SK-N-MC (cell line): ENCODE measurements at regions not wholly inside any gene's neighbourhood (a gene's known extent, or its start where the extent isn't known, plus 50 kb on each side); places are given as distances from the start of the nearest gene placed in this dataset.
"Not testable (repeated sequence)": the region's sequence is repeated elsewhere in the genome, so short reads cannot be mapped to it uniquely, and the experiment has no call there.

Experiments used
- DNase-seq: peaks from one replicate; pipeline ENCODE4 v3.0.0-alpha.2; 2011; ENCODE audit warnings: low read depth, low spot score
- H3K27ac ChIP-seq: fragments of 200-600 bp; sonication (generic); 2 replicates; pipeline ENCODE4 v1.5.1; 2016; ENCODE audit warnings: mixed run types
- H3K36me3 ChIP-seq: fragments of 200-600 bp; sonication (generic); 2 replicates; pipeline ENCODE4 v1.6.1; 2017; ENCODE audit warnings: antibody characterized with exemption, low read length, mixed read lengths; ENCODE audit not compliant: insufficient read depth
- H3K4me3 ChIP-seq: fragments of 200-600 bp; sonication (generic); 2 replicates; pipeline ENCODE4 v1.5.1; 2016
- H3K9ac ChIP-seq: fragments of 200-600 bp; sonication (generic); 2 replicates; pipeline ENCODE4 v1.8.0; 2017; ENCODE audit warnings: mixed run types, mixed read lengths; ENCODE audit not compliant: insufficient read length
- H3K9me3 ChIP-seq: fragments of 200-600 bp; sonication (generic); 2 replicates; pipeline ENCODE4 v1.6.1; 2017; ENCODE audit warnings: low read depth, mild to moderate bottlenecking, antibody characterized with exemption, low read length, moderate library complexity, mixed read lengths
- EZH2 ChIP-seq: fragments of 200-600 bp; sonication (generic); IDR thresholded peaks from one replicate; pipeline ENCODE4 v1.6.1; 2017; ENCODE audit warnings: antibody characterized with exemption
- FOXP2 ChIP-seq: optimal IDR thresholded peaks from 2 replicates; pipeline ENCODE3; 2011; ENCODE audit warnings: mild to moderate bottlenecking, moderate library complexity; ENCODE audit not compliant: insufficient read depth; ENCODE audit errors: extremely low read length, control extremely low read depth
- POLR2AphosphoS5 ChIP-seq: IDR thresholded peaks from 2 replicates; pipeline ENCODE4 v1.6.1; 2012; ENCODE audit warnings: mild to moderate bottlenecking, low read depth, low read length, borderline replicate concordance

DNA sequence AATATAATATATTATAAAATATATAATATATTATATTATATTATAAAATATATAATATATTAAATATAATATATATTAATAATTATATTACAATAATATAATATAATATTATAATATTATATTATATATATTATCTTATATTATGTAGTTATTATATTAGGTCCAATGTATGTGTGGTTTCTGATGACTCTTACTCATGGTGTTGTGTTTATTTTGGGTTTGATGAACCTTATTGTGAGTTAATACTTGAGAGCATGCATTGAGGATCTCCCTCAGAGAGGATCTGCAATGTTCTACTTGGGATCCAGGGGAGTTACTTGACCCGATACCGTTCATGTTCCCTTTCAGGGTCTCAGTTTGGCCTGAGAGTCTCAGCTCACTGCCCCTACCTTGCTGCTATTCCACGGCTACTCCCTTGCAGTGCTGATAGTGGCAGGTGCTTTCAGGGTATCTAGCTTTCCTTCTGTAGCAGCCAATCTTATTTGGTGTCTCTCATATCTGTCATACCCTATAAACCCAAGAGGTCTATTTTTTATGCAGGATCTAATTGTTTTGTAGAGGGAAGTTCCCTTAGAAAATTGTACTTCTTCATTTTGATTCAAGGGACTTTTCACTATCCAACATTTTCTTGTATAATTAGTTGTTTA lies 89.1 kb upstream of the ZDHHC17 start:
- Histone ChIP-seq H3K9ac (no peak overlapping the region), H3K9me3 (no peaks in the 10 kb centered on the region), H3K4me3 (no peak overlapping the region), H3K27ac (no peak overlapping the region), H3K36me3 (no peaks in the 10 kb centered on the region)
- no peak for DNase-seq
- no peak for TF ChIP-seq EZH2
- no peak for TF ChIP-seq POLR2AphosphoS5
- no peak for TF ChIP-seq FOXP2

DNA sequence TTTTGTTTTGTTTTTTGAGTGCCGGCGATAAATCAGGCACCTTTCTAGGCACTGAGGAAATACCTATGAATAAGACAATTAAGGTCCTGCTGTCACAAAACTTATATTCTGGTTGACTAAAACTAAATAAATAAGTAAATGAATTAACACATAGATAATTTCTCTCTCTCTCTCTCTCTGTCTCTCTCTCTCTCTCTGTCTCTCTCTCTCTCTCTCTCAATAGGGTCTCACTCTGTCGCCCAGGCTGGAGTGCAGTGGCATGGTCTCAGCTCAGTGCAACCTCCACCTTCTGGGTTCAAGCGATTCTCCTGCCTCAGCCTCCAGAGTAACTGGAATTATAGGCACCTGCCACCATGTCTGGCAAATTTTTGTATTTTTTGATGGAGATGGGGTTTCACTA lies 87.7 kb upstream of the ZDHHC17 start:
- not testable (repeated sequence) for H3K9me3 ChIP-seq, H3K36me3 ChIP-seq, H3K9ac ChIP-seq, DNase-seq, H3K27ac ChIP-seq, H3K4me3 ChIP-seq

DNA sequence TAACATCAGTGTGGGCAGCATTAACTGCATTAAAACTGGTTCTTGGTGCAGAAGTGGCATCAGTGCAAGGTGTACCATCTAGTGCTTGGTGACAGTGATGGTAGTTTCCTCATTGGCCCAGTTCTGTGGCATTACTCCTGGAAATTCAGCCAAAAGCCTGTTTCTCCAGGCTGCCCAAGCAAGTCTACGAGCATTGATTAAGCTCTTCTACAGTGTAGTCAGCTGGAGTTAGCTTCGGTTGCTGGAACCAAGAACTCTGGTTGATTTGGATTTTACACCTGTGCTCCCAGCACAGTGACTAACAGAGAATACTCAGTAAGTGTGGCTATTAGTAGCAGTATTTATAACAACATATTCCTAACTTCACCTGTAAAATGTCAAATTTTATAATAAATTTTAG lies 84.9 kb upstream of the ZDHHC17 start:
- no peaks in the 10 kb centered on the region for H3K9me3 ChIP-seq
- H3K4me3 ChIP-seq, result no peak overlapping the region
- no peak overlapping the region for H3K9ac ChIP-seq
- H3K27ac ChIP-seq, result no peak overlapping the region
- no peak for DNase-seq
- no peaks in the 10 kb centered on the region for H3K36me3 ChIP-seq
- no peak for TF ChIP-seq POLR2AphosphoS5
- no peak for TF ChIP-seq FOXP2
- TF ChIP-seq EZH2, result no peak

DNA sequence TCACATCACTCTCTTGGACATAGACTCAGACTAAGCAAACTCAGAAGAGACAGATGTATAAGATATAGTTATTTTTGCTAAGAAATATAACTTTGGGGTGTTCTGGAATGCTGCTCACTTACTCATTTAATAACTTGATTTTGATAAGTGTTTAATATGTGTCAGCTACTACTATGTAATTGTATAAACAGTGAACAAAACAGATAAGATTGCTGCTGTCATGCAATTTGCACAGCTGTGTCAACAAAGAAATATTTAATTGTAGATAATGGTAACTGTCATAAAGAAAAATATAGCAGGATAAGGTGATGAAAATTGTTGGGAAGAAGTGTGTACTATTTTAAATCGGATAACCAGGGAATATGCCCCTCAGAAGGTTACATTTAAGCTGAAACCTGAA lies 84.1 kb upstream of the ZDHHC17 start:
- Histone ChIP-seq H3K9ac (no peak overlapping the region), H3K4me3 (no peak overlapping the region), H3K27ac (no peak overlapping the region), H3K9me3 (no peaks in the 10 kb centered on the region), H3K36me3 (no peaks in the 10 kb centered on the region)
- TF ChIP-seq FOXP2 (no peak), POLR2AphosphoS5 (no peak), EZH2 (no peak)
- DNase-seq, result no peak

DNA sequence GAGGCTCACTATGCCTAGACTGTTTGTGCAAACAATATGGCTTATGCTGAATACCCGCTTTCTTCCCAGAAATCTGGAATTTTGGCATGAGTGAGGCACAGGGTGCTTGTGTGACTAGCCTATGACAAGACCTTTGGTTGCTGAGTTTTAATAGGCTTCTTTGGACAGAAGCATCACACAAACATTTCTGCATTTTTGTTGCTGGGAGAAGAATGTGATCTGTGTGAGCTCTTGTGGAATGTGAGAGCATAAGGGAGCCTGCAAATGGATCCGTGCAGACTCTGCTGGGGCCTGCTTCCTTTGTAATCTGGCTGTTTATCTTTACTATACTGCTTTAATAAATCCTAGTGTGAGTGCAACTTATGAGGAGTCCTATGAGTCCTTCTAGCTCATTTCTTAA lies 83.0 kb upstream of the ZDHHC17 start:
- Histone ChIP-seq H3K9me3 (no peaks in the 10 kb centered on the region), H3K4me3 (no peak overlapping the region), H3K36me3 (no peaks in the 10 kb centered on the region), H3K27ac (no peak overlapping the region), H3K9ac (no peak overlapping the region)
- TF ChIP-seq EZH2, result no peak
- no peak for TF ChIP-seq FOXP2
- no peak for TF ChIP-seq POLR2AphosphoS5
- no peak for DNase-seq

DNA sequence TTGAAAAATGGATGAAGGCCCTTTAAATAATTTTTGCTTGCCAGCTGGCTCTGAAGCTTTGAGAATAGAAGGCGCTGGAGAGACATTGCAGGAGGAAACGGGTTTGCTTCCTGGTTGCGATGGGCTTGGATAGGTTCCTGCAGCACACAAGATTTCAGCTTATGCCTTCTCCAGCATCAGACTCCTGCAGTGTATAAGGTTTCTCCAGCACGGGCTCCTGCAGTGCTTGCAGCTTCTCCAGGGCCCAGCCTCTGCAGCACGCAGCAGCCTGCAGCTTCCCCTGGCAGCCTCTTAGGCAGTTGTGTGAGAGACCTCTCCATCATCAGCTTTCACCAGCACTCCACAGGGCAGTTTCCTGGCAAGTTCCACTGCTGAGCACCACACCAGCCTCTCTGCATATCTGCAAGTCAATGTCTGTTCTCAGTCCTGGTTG lies 78.7 kb upstream of the ZDHHC17 start:
- DNase-seq, result no peak

DNA sequence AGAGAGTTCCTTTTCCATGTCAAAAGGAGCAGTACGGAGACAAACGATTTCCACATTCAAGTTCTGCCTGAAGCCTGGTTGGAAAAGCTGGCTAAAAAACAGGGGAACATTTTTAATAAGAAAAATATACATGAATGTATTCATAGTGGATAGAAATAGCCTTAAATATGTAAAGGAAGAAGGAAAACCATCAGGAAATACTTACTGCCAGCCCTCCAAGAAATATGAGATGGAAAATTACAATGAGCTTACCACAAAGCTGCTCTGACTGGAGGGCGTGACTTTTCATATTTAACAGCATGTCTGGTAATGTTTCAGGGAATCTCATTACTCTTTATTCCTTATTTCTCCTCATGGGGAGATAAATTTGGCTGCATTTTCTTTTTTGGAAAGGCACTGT lies 75.9 kb upstream of the ZDHHC17 start:
- no peaks in the 10 kb centered on the region for H3K36me3 ChIP-seq
- H3K9ac ChIP-seq, result peak overlapping the region; percentile 64
- H3K27ac ChIP-seq, result peak overlapping the region; percentile 98
- no peak for TF ChIP-seq EZH2
- no peak; the same call in 1 of the 2 replicates for TF ChIP-seq POLR2AphosphoS5
- no peak for TF ChIP-seq FOXP2
- no peaks in the 10 kb centered on the region for H3K9me3 ChIP-seq
- peak; percentile 89 for DNase-seq
- H3K4me3 ChIP-seq, result peak overlapping the region; percentile 76

More for the DNA sequence above, 78.7 kb upstream of the ZDHHC17 start:
- TF ChIP-seq EZH2 (no peak), FOXP2 (no peak), POLR2AphosphoS5 (no peak)
- no peaks in the 10 kb centered on the region for H3K9me3 ChIP-seq
- peak overlapping the region; percentile 56 for H3K27ac ChIP-seq
- H3K9ac ChIP-seq, result no peak overlapping the region
- no peaks in the 10 kb centered on the region for H3K36me3 ChIP-seq
- H3K4me3 ChIP-seq, result peak overlapping the region; percentile 47

DNA sequence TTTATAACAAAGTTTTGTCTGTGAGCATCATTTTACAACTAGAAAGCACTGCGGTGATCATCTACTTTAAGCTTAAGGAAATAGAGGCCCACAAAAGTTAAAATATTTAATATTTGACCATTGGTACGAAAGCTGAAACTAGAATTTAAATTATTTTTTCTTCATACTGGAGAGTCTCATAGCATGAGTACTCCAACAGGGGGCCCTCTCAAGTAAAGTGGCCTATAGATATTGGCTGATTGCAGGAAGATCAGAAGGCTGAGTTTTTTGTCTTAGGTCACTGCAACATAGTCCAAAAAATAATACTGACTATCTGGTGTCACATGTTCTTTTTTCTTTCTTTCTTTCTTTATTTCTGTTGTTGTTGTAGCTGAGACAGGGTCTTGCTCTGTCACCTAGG lies 75.3 kb upstream of the ZDHHC17 start:
- H3K9me3 ChIP-seq, result no peaks in the 10 kb centered on the region
- H3K9ac ChIP-seq, result peak overlapping the region; percentile 37
- TF ChIP-seq EZH2 (no peak), POLR2AphosphoS5 (no peak), FOXP2 (no peak)
- peak overlapping the region; percentile 76 for H3K4me3 ChIP-seq
- no peak for DNase-seq
- H3K36me3 ChIP-seq, result no peaks in the 10 kb centered on the region
- peak overlapping the region; percentile 98 for H3K27ac ChIP-seq
